GM06990 (cell line): ENCODE measurements at regions not wholly inside any gene's neighbourhood (a gene's known extent, or its start where the extent isn't known, plus 50 kb on each side); places are given as distances from the start of the nearest gene placed in this dataset.

ENCODE experiments used
- DNase-seq: peaks from one replicate; pipeline ENCODE4 v3.0.0-alpha.2; 2011; ENCODE audit not compliant: insufficient read length; ENCODE audit errors: extremely low read depth
- H3K27me3 ChIP-seq: replicated peaks from 2 replicates; pipeline ENCODE4 v1.6.0; 2011; ENCODE audit warnings: low read length; ENCODE audit not compliant: control insufficient read depth, insufficient read depth
- H3K36me3 ChIP-seq: 2 replicates; pipeline ENCODE4 v1.5.1; 2011; ENCODE audit warnings: low read length; ENCODE audit not compliant: control insufficient read depth, insufficient read depth
- H3K4me3 ChIP-seq: replicated peaks from 2 replicates; pipeline ENCODE4 v1.5.1; 2011; ENCODE audit warnings: low read depth, mild to moderate bottlenecking, control low read depth, low read length
- CTCF ChIP-seq: IDR thresholded peaks from 2 replicates; pipeline ENCODE4 v1.5.1; 2011; ENCODE audit warnings: low read length, control low read depth, mild to moderate bottlenecking, inconsistent platforms; ENCODE audit not compliant: insufficient read depth, poor library complexity, severe bottlenecking

GRCh38 chr5:176734756-176735342 is 75.5 kb upstream of the UNC5A start:
- H3K36me3 ChIP-seq, result no peaks in the 10 kb centered on the region
- H3K4me3 ChIP-seq, result no peak overlapping the region
- no peak for TF ChIP-seq CTCF
- DNase-seq, result no peak
- H3K27me3 ChIP-seq, result no peaks in the 10 kb centered on the region; the same call in 1 of the 2 replicates

- no peak for DNase-seq
- H3K36me3 ChIP-seq, result no peaks in the 10 kb centered on the region
- TF ChIP-seq CTCF, result no peak
- H3K4me3 ChIP-seq, result no peak overlapping the region
- no peaks in the 10 kb centered on the region; the same call in none of the 2 replicates for H3K27me3 ChIP-seq
These were observed 74.7 kb upstream of the UNC5A start for GRCh38 chr5:176735383-176736265.

GRCh38 chr5:176736301-176736930 is 73.9 kb upstream of the UNC5A start:
- Histone ChIP-seq H3K4me3 (no peak overlapping the region), H3K36me3 (no peaks in the 10 kb centered on the region), H3K27me3 (no peaks in the 10 kb centered on the region; the same call in none of the 2 replicates)
- no peak for DNase-seq
- TF ChIP-seq CTCF, result no peak

- H3K36me3 ChIP-seq, result no peaks in the 10 kb centered on the region
- no peak overlapping the region for H3K4me3 ChIP-seq
- no peak for TF ChIP-seq CTCF
- no peak for DNase-seq
- peaks cover 1% of the 10 kb centered on the region for H3K27me3 ChIP-seq
These were observed 73.2 kb upstream of the UNC5A start for GRCh38 chr5:176736931-176737745.

GRCh38 chr5:176737746-176738636 is 72.4 kb upstream of the UNC5A start:
- peaks cover 3% of the 10 kb centered on the region for H3K27me3 ChIP-seq
- no peak for TF ChIP-seq CTCF
- no peak overlapping the region for H3K4me3 ChIP-seq
- no peak for DNase-seq
- no peaks in the 10 kb centered on the region for H3K36me3 ChIP-seq
